Fibroblast of villous mesenchyme (primary cell): ENCODE measurements at regions not wholly inside any gene's neighbourhood (a gene's known extent, or its start where the extent isn't known, plus 50 kb on each side); places are given as distances from the start of the nearest gene placed in this dataset.
A peak's percentile ranks its signal among the peaks of the same experiment; 100 is the strongest.

Source experiments
- DNase-seq: peaks from one replicate; pipeline ENCODE4 v3.0.0-alpha.2; 2010; ENCODE audit warnings: low read depth
- H3K4me3 ChIP-seq: 2 replicates; pipeline ENCODE4 v1.5.1; 2011; ENCODE audit warnings: low read depth, mild to moderate bottlenecking, low read length
- TF ChIP-seq, protein P1 (sequence below): IDR thresholded peaks from 2 replicates; pipeline ENCODE4 v1.5.1; 2012; ENCODE audit warnings: low read depth, mild to moderate bottlenecking, low read length; ENCODE audit not compliant: insufficient read depth

DNA sequence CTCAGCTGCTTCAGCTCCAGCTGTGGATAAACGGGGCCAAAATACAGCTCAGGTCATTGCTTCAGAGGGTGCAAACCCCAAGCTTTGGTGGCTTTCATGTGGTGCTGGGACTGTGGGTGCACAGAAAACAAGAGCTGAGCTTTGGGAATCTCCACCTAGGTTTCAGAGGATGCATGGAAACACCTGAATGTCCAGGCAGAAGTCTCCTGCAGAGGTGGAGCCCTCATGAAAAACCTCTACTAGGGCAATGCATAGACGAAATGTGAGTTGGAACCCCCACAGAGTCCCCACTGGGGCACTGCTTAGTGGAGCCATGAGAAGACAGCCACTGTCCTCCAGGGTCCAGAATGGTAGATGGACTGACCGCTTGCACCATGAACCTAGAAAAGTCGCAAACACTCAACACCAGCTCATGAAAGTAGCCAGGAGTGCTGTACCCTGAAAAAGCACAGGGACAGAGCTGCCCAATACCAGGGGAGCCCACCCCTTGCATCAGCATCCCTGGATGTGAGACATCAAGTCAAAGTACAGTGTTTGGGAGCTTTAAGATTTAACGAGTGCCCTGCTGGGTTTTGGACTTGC, 147.9 kb upstream of the SOX11 start:
- no peak overlapping the region for H3K4me3 ChIP-seq
- no peak for DNase-seq
- TF ChIP-seq, protein P1, sequence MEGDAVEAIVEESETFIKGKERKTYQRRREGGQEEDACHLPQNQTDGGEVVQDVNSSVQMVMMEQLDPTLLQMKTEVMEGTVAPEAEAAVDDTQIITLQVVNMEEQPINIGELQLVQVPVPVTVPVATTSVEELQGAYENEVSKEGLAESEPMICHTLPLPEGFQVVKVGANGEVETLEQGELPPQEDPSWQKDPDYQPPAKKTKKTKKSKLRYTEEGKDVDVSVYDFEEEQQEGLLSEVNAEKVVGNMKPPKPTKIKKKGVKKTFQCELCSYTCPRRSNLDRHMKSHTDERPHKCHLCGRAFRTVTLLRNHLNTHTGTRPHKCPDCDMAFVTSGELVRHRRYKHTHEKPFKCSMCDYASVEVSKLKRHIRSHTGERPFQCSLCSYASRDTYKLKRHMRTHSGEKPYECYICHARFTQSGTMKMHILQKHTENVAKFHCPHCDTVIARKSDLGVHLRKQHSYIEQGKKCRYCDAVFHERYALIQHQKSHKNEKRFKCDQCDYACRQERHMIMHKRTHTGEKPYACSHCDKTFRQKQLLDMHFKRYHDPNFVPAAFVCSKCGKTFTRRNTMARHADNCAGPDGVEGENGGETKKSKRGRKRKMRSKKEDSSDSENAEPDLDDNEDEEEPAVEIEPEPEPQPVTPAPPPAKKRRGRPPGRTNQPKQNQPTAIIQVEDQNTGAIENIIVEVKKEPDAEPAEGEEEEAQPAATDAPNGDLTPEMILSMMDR = no peak

DNA sequence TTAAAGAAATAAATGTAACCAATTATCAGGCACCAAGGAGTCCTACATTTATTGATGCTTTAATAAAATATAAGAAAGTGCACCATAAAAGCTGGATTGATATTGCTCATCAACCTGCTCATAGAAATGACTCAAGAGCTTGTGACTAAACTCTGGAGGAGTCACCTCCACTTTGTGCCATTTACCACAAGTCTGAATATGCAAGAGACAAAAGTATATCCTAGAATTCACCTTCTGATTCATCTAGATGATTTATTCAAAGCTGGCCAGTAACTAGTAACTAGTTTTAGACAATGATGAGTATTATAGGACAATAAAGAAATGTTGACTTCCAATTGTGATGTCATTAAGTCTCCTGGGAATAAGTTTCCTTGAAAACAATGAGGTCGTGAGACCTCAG, 146.0 kb upstream of the SOX11 start:
- no peak overlapping the region for H3K4me3 ChIP-seq
- DNase-seq = no peak
- TF ChIP-seq, protein P1 = no peak

DNA sequence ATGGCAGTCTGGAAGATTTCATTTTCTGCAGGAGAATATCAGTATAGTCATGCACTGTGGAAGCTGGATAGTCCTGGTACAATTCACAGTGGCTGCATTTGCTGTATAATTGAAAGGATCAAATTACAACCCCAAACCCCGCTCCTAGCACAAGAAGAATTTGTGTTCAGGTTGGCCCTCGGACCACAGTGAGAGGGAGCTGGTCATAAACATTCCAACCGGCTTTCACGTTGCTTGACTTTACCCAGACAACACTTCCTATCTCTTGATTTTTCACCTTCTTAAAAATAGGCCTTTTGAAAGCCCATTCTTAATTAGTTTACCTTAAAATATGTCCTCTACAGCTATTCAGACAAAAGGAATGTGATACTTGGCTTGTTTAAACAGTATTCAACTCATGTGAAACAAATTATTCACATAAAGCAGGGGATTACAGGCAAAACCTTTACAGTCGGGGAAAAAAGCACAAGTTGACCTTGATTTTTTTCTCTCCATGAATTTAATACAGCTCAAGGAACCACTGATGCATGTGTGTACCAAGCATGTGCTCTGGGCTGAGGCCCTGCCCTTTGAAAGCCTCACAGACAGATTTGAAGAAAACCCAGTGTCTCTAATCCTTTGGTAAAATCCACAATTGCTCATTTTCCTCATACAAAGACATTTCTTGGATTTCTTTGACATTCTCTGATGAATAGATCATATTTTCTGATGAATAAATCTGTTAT, 143.0 kb upstream of the SOX11 start:
- no peak for DNase-seq
- TF ChIP-seq, protein P1 = no peak
- H3K4me3 ChIP-seq = no peak overlapping the region

DNA sequence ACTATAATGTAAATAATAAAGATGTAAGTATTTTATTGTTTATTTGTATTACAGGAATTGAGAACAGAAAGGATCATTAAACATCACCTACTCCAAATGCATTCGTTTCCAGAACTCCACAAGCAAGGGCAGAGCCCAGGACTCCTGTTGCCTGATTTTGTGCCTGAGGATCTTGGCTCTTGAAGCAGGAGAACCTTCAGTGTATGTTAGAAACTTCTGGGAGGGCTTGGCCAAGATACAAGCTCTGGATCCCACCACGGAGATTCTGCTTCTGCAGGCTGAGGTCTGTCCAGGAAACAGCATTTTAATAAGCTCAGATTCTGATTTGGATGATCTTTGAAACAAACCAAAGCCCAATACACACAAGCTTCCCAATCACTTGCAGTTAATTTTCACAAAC, 142.4 kb upstream of the SOX11 start:
- no peak for DNase-seq
- H3K4me3 ChIP-seq = no peak overlapping the region
- TF ChIP-seq, protein P1 = no peak

DNA sequence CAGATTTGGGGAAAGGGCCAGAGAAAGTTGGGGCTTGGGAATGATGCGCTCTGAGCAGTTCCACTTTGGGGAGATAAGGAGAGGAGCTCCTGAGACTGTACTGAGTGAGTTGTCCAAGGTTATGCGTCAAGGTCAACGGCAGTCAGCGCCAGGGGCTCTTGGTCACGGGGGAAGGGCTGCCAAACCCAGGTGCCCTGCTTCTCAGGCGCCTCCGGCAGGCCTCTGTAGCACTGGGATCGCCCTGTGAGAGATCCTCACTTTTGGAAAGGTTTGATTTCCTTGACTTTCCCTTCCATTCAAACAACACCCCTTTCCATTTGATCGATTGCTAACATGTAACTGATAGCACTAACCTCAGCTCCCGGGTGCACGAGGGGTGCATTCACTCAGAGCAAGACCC, 136.5 kb upstream of the SOX11 start:
- TF ChIP-seq, protein P1 = no peak

DNA sequence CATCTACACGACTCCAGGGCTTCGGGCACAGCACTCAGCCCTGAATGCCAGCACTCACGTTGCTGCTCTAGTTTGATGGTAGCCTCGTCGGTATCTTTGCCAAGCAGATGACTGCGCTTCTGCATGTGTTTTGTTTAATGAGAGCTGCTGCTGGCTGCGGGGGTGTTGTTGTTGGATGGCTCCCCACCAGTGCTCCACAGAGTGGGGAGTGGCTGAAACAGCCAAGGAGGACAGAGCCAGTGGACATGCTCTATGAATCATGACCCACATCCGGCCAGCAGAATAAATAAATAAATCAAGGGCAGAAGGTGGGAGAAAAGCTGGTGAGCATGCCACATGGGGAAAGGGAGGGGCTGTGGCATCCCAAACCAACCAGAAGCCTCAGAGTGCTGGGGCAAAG, 131.2 kb upstream of the SOX11 start:
- peak; percentile 2 for DNase-seq
- TF ChIP-seq, protein P1 = no peak
- H3K4me3 ChIP-seq = no peak overlapping the region

More for the DNA sequence above, 136.5 kb upstream of the SOX11 start:
- H3K4me3 ChIP-seq = no peak overlapping the region
- DNase-seq = no peak
